ENCODE measurements at regions not wholly inside any gene's neighbourhood (a gene's known extent, or its start where the extent isn't known, plus 50 kb on each side); places are given as distances from the start of the nearest gene placed in this dataset.

- Histone ChIP-seq H3K36me3 (ENCODE audit: control insufficient read depth, insufficient read depth, low read length) (no peaks in the 10 kb centered on the region), H3K4me3 (ENCODE audit: low read depth, low read length) (no peak overlapping the region), H3K27me3 (ENCODE audit: control insufficient read depth, insufficient read depth, low read length) (no peaks in the 10 kb centered on the region)
- TF ChIP-seq CTCF (IDR thresholded peaks at IDR 0.05; ENCODE audit: insufficient read depth, low read depth, low read length): no peak
- POLR2A ChIA-PET: no interaction called here
- CTCF ChIA-PET: no interaction called here
- DNase-seq (ENCODE audit: low read depth): no peak
These were observed 360.7 kb downstream of the FIGN start for GRCh38 chr2:163375070-163375469.

- Histone ChIP-seq H3K27me3 (ENCODE audit: control insufficient read depth, insufficient read depth, low read length) (no peaks in the 10 kb centered on the region), H3K4me3 (ENCODE audit: low read depth, low read length) (no peak overlapping the region), H3K36me3 (ENCODE audit: control insufficient read depth, insufficient read depth, low read length) (no peaks in the 10 kb centered on the region)
- ChIA-PET POLR2A (no interaction called here), CTCF (no interaction called here)
- no peak for TF ChIP-seq CTCF (IDR thresholded peaks at IDR 0.05; ENCODE audit: insufficient read depth, low read depth, low read length)
- no peak for DNase-seq (ENCODE audit: low read depth)
These were observed 361.5 kb downstream of the FIGN start for GRCh38 chr2:163374282-163374681.

GRCh38 chr2:163373496-163373895 is 362.3 kb downstream of the FIGN start:
- no peak for DNase-seq (ENCODE audit: low read depth)
- H3K36me3 ChIP-seq (ENCODE audit: control insufficient read depth, insufficient read depth, low read length): no peaks in the 10 kb centered on the region
- H3K27me3 ChIP-seq (ENCODE audit: control insufficient read depth, insufficient read depth, low read length): no peaks in the 10 kb centered on the region
- ChIA-PET CTCF (interaction anchor here (0.8 kb wide), 1 partner anchor 35 kb away, joined by 4 read pairs; no protein-coding TSS in a partner anchor), POLR2A (no interaction called here)
- TF ChIP-seq CTCF (IDR thresholded peaks at IDR 0.05; ENCODE audit: insufficient read depth, low read depth, low read length): no peak
- H3K4me3 ChIP-seq (ENCODE audit: low read depth, low read length): no peak overlapping the region

GRCh38 chr2:163370169-163370886 is 365.5 kb downstream of the FIGN start:
- ChIA-PET POLR2A (no interaction called here), CTCF (interaction anchor here (0.8 to 1.6 kb wide), 2 partner anchors 8 to 163 kb away, joined by 3 to 4 read pairs; no protein-coding TSS in a partner anchor)
- no peaks in the 10 kb centered on the region for H3K27me3 ChIP-seq (ENCODE audit: control insufficient read depth, insufficient read depth, low read length)
- no peaks in the 10 kb centered on the region for H3K36me3 ChIP-seq (ENCODE audit: control insufficient read depth, insufficient read depth, low read length)
- DNase-seq (ENCODE audit: low read depth): no peak
- TF ChIP-seq CTCF (IDR thresholded peaks at IDR 0.05; ENCODE audit: insufficient read depth, low read depth, low read length): no peak
- no peak overlapping the region for H3K4me3 ChIP-seq (ENCODE audit: low read depth, low read length)

GRCh38 chr2:163369111-163369510 is 366.7 kb downstream of the FIGN start:
- H3K4me3 ChIP-seq (ENCODE audit: low read depth, low read length): no peak overlapping the region
- no peaks in the 10 kb centered on the region for H3K27me3 ChIP-seq (ENCODE audit: control insufficient read depth, insufficient read depth, low read length)
- ChIA-PET CTCF (interaction anchor here (0.5 to 1.6 kb wide), 5 partner anchors 9 to 90 kb away, joined by 3 to 4 read pairs (median 3); no protein-coding TSS in a partner anchor), POLR2A (no interaction called here)
- no peaks in the 10 kb centered on the region for H3K36me3 ChIP-seq (ENCODE audit: control insufficient read depth, insufficient read depth, low read length)
- no peak for TF ChIP-seq CTCF (IDR thresholded peaks at IDR 0.05; ENCODE audit: insufficient read depth, low read depth, low read length)
- no peak for DNase-seq (ENCODE audit: low read depth)
